ENCODE measurements at regions not wholly inside any gene's neighbourhood (a gene's known extent, or its start where the extent isn't known, plus 50 kb on each side); places are given as distances from the start of the nearest gene placed in this dataset.

GRCh38 chr6:95879856-95880255 is 135.9 kb upstream of the FUT9 start:
- no peak for TF ChIP-seq POLR2A (IDR thresholded peaks at IDR 0.05; ENCODE audit: low read depth, low read length)
- TF ChIP-seq PAX5 (IDR thresholded peaks at IDR 0.05; ENCODE audit: insufficient read depth, low read length, severe bottlenecking) = no peak
- no peak for TF ChIP-seq TAF1 (IDR thresholded peaks at IDR 0.05; ENCODE audit: low read depth, low read length)

Data from GM12891 (cell line).